IMR-90 (cell line): ENCODE measurements at regions not wholly inside any gene's neighbourhood (a gene's known extent, or its start where the extent isn't known, plus 50 kb on each side); places are given as distances from the start of the nearest gene placed in this dataset.

ENCODE experiments used
- BHLHE40 ChIP-seq: fragments of 150-350 bp; IDR thresholded peaks from 2 replicates; pipeline ENCODE4 v1.6.1; 2016; ENCODE audit warnings: mild to moderate bottlenecking, low read depth, low read length
- CEBPB ChIP-seq: IDR thresholded peaks from 2 replicates; pipeline ENCODE4 v1.6.1; 2012; ENCODE audit warnings: low read depth, low read length, improper control_type of control experiment
- CHD1 ChIP-seq: IDR thresholded peaks from 2 replicates; pipeline ENCODE4 v1.6.1; 2012; ENCODE audit warnings: low read depth, low read length, improper control_type of control experiment
- FOS ChIP-seq: fragments of 150-350 bp; IDR thresholded peaks from 2 replicates; pipeline ENCODE4 v1.6.1; 2016; ENCODE audit warnings: low read depth, low read length
- MXI1 ChIP-seq: IDR thresholded peaks from 2 replicates; pipeline ENCODE4 v1.6.1; 2012; ENCODE audit warnings: low read depth, mild to moderate bottlenecking, low read length, moderate library complexity, borderline replicate concordance
- NFE2L2 ChIP-seq: fragments of 150-350 bp; IDR thresholded peaks from 2 replicates; pipeline ENCODE4 v1.6.1; 2016; ENCODE audit warnings: low read depth, mild to moderate bottlenecking, low read length
- POLR2A ChIP-seq: IDR thresholded peaks from 2 replicates; pipeline ENCODE4 v1.6.1; 2012; ENCODE audit warnings: mild to moderate bottlenecking, low read depth, low read length
- RAD21 ChIP-seq: IDR thresholded peaks from 2 replicates; pipeline ENCODE4 v1.6.1; 2012; ENCODE audit warnings: low read length, improper control_type of control experiment
- RCOR1 ChIP-seq: IDR thresholded peaks from 2 replicates; pipeline ENCODE4 v1.6.1; 2012; ENCODE audit warnings: mild to moderate bottlenecking, low read length, improper control_type of control experiment; ENCODE audit not compliant: insufficient replicate concordance
- RFX5 ChIP-seq: IDR thresholded peaks from 2 replicates; pipeline ENCODE4 v1.8.0; 2012; ENCODE audit warnings: low read depth, mild to moderate bottlenecking, low read length, moderate library complexity
- SMC3 ChIP-seq: fragments of 150-350 bp; IDR thresholded peaks from 2 replicates; pipeline ENCODE4 v1.6.1; 2016; ENCODE audit warnings: low read depth, mild to moderate bottlenecking, antibody characterized with exemption, low read length, moderate library complexity
- TF ChIP-seq, protein P1 (sequence below): conservative IDR thresholded peaks from 2 replicates; pipeline ENCODE4 v1.5.1; 2012; ENCODE audit warnings: mild to moderate bottlenecking, low read depth, low read length, improper control_type of control experiment
- TF ChIP-seq, protein P2 (sequence below): fragments of 150-350 bp; IDR thresholded peaks from 2 replicates; pipeline ENCODE4 v1.6.1; 2017; ENCODE audit warnings: mild to moderate bottlenecking, antibody characterized with exemption, low read length, low read depth
- TF ChIP-seq, protein P3 (sequence below): fragments of 150-350 bp; IDR thresholded peaks from 2 replicates; pipeline ENCODE4 v1.6.1; 2016; ENCODE audit warnings: low read depth, mild to moderate bottlenecking, low read length, moderate library complexity, borderline replicate concordance

DNA sequence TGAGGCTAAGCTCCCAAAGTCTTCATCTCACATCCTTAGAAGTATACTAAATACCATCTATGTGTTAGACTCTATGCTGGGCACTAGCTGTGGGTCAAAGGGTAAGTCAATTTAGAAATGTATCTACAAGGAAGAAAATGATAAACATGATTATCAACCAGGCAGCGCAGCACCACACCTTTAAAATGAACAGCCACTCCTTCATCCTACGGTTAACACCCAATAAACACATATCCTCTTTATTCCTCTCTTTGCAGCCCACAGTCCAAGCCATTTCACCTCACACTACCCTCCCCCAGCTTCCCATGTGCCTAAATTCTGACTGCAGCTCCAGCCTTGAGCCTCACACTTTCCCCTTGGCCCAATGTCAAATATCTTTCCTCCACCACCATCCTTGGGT, 362.6 kb downstream of the FGFR2 start:
- TF ChIP-seq, protein P1, sequence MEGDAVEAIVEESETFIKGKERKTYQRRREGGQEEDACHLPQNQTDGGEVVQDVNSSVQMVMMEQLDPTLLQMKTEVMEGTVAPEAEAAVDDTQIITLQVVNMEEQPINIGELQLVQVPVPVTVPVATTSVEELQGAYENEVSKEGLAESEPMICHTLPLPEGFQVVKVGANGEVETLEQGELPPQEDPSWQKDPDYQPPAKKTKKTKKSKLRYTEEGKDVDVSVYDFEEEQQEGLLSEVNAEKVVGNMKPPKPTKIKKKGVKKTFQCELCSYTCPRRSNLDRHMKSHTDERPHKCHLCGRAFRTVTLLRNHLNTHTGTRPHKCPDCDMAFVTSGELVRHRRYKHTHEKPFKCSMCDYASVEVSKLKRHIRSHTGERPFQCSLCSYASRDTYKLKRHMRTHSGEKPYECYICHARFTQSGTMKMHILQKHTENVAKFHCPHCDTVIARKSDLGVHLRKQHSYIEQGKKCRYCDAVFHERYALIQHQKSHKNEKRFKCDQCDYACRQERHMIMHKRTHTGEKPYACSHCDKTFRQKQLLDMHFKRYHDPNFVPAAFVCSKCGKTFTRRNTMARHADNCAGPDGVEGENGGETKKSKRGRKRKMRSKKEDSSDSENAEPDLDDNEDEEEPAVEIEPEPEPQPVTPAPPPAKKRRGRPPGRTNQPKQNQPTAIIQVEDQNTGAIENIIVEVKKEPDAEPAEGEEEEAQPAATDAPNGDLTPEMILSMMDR: no peak
- TF ChIP-seq BHLHE40: no peak
- no peak for TF ChIP-seq POLR2A
- no peak for TF ChIP-seq SMC3
- TF ChIP-seq CHD1: no peak
- TF ChIP-seq FOS: no peak
- TF ChIP-seq CEBPB: no peak
- TF ChIP-seq, protein P2, sequence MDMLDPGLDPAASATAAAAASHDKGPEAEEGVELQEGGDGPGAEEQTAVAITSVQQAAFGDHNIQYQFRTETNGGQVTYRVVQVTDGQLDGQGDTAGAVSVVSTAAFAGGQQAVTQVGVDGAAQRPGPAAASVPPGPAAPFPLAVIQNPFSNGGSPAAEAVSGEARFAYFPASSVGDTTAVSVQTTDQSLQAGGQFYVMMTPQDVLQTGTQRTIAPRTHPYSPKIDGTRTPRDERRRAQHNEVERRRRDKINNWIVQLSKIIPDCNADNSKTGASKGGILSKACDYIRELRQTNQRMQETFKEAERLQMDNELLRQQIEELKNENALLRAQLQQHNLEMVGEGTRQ: no peak
- TF ChIP-seq, protein P3, sequence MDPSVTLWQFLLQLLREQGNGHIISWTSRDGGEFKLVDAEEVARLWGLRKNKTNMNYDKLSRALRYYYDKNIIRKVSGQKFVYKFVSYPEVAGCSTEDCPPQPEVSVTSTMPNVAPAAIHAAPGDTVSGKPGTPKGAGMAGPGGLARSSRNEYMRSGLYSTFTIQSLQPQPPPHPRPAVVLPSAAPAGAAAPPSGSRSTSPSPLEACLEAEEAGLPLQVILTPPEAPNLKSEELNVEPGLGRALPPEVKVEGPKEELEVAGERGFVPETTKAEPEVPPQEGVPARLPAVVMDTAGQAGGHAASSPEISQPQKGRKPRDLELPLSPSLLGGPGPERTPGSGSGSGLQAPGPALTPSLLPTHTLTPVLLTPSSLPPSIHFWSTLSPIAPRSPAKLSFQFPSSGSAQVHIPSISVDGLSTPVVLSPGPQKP: no peak
- TF ChIP-seq NFE2L2: no peak
- TF ChIP-seq RFX5: no peak
- no peak for TF ChIP-seq MXI1
- no peak for TF ChIP-seq RAD21
- no peak for TF ChIP-seq RCOR1
